NB4 (cell line): ENCODE measurements at regions not wholly inside any gene's neighbourhood (a gene's known extent, or its start where the extent isn't known, plus 50 kb on each side); places are given as distances from the start of the nearest gene placed in this dataset.

Experiments used
- DNase-seq: peaks from one replicate; pipeline ENCODE4 v3.0.0; 2010; ENCODE audit warnings: low read depth
- H3K4me3 ChIP-seq: one replicate; pipeline ENCODE4 v1.5.1; 2011; ENCODE audit warnings: mild to moderate bottlenecking, low read depth, low read length, moderate library complexity
- MYC ChIP-seq: IDR thresholded peaks from 2 replicates; pipeline ENCODE4 v1.6.1; 2011; ENCODE audit warnings: low read depth, low read length
- POLR2A ChIP-seq: IDR thresholded peaks from 2 replicates; pipeline ENCODE4 v1.6.1; 2011; ENCODE audit warnings: mild to moderate bottlenecking; ENCODE audit not compliant: insufficient read length; ENCODE audit errors: extremely low read depth
- TF ChIP-seq, protein P1 (sequence below): IDR thresholded peaks from one replicate; pipeline ENCODE4 v1.5.1; 2012; ENCODE audit warnings: low read depth, low read length
- TF ChIP-seq, protein P2 (sequence below): IDR thresholded peaks from 2 replicates; pipeline ENCODE4 v1.6.1; 2011; ENCODE audit warnings: low read depth, low read length

- H3K4me3 ChIP-seq: no peak overlapping the region
- DNase-seq: no peak
- no peak for TF ChIP-seq MYC
- TF ChIP-seq, protein P1, sequence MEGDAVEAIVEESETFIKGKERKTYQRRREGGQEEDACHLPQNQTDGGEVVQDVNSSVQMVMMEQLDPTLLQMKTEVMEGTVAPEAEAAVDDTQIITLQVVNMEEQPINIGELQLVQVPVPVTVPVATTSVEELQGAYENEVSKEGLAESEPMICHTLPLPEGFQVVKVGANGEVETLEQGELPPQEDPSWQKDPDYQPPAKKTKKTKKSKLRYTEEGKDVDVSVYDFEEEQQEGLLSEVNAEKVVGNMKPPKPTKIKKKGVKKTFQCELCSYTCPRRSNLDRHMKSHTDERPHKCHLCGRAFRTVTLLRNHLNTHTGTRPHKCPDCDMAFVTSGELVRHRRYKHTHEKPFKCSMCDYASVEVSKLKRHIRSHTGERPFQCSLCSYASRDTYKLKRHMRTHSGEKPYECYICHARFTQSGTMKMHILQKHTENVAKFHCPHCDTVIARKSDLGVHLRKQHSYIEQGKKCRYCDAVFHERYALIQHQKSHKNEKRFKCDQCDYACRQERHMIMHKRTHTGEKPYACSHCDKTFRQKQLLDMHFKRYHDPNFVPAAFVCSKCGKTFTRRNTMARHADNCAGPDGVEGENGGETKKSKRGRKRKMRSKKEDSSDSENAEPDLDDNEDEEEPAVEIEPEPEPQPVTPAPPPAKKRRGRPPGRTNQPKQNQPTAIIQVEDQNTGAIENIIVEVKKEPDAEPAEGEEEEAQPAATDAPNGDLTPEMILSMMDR: no peak
- no peak for TF ChIP-seq POLR2A
- TF ChIP-seq, protein P2, sequence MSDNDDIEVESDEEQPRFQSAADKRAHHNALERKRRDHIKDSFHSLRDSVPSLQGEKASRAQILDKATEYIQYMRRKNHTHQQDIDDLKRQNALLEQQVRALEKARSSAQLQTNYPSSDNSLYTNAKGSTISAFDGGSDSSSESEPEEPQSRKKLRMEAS: no peak
Observed at GRCh38 chr11:128206461-128206860, 380.9 kb downstream of the ETS1 start.

- TF ChIP-seq, protein P2: no peak
- no peak for TF ChIP-seq POLR2A
- TF ChIP-seq, protein P1: no peak
- TF ChIP-seq MYC: no peak
- no peak for DNase-seq
- no peak overlapping the region for H3K4me3 ChIP-seq
Observed at GRCh38 chr11:128205796-128206195, 381.6 kb downstream of the ETS1 start.

DNA sequence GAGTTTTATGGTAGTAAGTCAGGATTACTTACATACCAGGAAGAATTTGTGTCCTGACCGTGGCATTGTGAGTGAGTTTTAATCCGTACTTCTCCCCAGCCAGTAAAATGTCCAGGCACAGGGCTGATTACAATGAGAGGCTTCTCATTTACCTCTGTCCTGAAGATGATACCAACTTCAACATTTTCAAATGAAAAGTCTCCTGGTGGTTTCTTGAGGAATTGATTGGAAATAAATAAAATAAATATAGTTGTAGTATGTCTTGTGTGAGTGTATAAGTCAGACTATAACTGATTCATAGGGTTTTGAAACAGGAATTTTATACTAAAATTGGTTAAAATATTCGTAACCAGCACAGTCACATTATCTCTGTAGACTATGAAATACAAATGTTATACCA, 382.5 kb downstream of the ETS1 start:
- no peak for DNase-seq
- H3K4me3 ChIP-seq: no peak overlapping the region
- TF ChIP-seq, protein P1: no peak
- TF ChIP-seq, protein P2: no peak
- no peak for TF ChIP-seq POLR2A
- TF ChIP-seq MYC: no peak

DNA sequence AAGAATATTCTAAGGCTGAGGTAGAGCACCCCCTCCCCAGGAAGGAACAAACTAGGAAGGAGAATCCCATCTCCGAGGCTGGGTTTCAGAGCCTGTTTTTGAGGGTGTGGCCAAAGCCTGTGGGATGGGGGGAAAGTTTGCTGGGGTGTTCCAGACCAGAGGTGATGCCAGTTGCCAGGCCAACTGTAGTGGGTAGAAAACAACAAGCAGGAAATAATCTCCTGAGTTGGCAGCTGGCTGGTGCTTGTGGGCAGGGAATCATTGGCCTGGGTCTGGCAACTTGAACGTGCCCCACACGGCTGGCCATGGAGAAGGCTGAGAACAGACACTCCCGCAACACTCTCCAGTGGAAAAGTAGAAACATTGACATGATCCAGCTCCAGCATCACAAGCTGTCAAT, 385.6 kb downstream of the ETS1 start:
- TF ChIP-seq, protein P2: no peak
- no peak for TF ChIP-seq POLR2A
- TF ChIP-seq, protein P1: no peak
- TF ChIP-seq MYC: no peak
- no peak overlapping the region for H3K4me3 ChIP-seq
- DNase-seq: no peak

DNA sequence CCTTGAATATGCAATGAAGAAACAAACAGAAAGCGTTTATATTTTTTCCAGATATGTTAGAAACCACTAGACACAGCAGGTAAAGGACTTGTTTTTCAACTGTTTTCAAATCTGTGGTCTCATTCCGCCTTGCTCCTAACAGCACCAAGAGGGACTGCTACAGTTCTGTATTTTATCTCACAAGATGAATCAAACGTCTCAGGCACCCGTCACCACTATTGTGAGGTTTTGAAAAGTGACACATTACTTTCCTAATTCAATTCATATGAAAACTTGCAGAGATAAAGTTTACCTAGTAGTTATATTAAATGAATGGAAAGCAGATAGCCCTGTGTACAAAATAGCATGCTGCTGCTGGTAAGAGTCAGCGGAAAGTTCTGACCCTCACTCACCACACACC, 386.3 kb downstream of the ETS1 start:
- DNase-seq: no peak
- H3K4me3 ChIP-seq: no peak overlapping the region
- TF ChIP-seq, protein P1: no peak
- TF ChIP-seq POLR2A: no peak
- TF ChIP-seq MYC: no peak
- TF ChIP-seq, protein P2: no peak

DNA sequence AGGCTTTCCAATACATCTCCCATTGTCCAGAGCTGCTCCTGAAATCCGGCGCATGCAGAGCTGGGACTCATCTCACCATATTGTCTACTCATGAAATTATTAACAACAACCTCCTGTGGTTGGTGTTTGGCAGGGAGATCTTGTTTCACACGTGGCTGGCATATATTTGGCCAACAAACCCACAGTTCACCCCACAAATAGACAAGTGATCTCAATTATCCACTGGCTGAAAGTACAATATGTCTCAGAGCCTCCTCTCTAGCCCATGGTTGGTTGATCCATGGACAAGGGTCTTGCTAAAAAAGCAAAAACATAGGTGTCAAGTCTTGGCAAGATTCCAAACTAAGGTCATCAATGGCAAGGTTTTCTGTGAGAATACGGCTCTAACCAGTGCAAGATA, 386.9 kb downstream of the ETS1 start:
- TF ChIP-seq, protein P1: no peak
- TF ChIP-seq POLR2A (no peak), MYC (no peak)
- DNase-seq: no peak
- no peak overlapping the region for H3K4me3 ChIP-seq
